ENCODE measurements at regions not wholly inside any gene's neighbourhood (a gene's known extent, or its start where the extent isn't known, plus 50 kb on each side); places are given as distances from the start of the nearest gene placed in this dataset.

DNA sequence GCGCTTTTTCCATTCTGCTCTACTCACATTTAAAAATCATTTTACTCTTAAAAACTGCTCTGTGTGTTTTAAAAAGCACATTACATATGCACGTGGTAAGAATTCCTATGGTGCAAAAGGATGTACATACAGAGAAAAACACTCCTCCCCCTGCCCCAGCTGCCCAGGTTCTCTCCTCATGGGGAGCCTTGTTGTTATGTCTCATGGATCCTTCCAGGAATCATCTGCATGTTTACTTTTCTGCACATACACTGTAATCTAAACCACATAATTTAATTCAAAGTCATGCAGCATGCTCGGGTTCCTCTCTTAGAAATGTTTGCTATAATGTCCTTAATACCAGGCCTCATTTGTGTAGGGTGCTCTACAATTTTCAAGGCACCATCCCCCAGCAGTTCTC lies 243.3 kb downstream of the LOXHD1 start:
- intact Hi-C loops (cut with DNase I): no loop called here
- H3K27me3 ChIP-seq (ENCODE audit: control insufficient read depth in 1 of 2, insufficient read depth in 2 of 2, low read length in 1 of 2): no peaks in the 10 kb centered on the region
- H3K4me1 ChIP-seq (ENCODE audit: control insufficient read depth in 1 of 2, insufficient read depth in 2 of 2, low read length in 2 of 2): peaks cover 0 to 2% of the 10 kb centered on the region in 2 donors
- H3K4me3 ChIP-seq (ENCODE audit: low read length in 2 of 2): no peak overlapping the region
- WGBS, 2 donors: 84% methylated on average over 3 of the region's 3 CpGs
- H3K9me3 ChIP-seq (ENCODE audit: control insufficient read depth, low read length): no peaks in the 10 kb centered on the region
- ATAC-seq (ENCODE audit: low FRiP score) (no peak), DNase-seq (peak in 1 of 2 donors; percentile 7)
- H3K27ac ChIP-seq (ENCODE audit: low read depth in 1 of 2, low read length in 2 of 2): no peak overlapping the region
- no peaks in the 10 kb centered on the region for H3K36me3 ChIP-seq (ENCODE audit: control insufficient read depth in 1 of 2, insufficient read depth in 2 of 2, low read length in 1 of 2)

DNA sequence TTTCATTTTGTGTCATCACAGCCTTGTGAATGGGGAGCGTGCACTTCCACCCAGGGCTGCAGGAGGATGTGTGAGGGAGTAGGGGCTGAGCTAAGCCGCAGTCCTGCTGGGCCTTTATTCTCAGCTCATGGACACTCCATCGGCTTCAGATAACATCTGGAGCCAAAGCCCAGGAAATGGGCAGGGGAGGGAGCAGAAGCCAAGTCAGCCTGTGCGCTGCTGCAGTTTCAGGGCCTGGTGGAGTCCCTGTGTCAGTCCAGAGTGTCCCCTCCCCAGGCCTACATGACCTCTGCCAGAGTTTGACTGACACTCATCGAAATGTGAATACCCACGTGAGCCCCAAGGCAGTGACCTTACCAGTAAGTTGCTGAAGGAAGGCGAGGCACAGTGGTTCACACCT lies 242.2 kb downstream of the LOXHD1 start:
- 89 to 90% methylated on average over 7 of the region's 7 CpGs for WGBS, 2 donors
- no peak for ATAC-seq (ENCODE audit: low FRiP score)
- no peaks in the 10 kb centered on the region for H3K9me3 ChIP-seq (ENCODE audit: control insufficient read depth, low read length)
- H3K4me3 ChIP-seq (ENCODE audit: low read length in 2 of 2): no peak overlapping the region
- H3K27ac ChIP-seq (ENCODE audit: low read depth in 1 of 2, low read length in 2 of 2): no peak overlapping the region
- H3K36me3 ChIP-seq (ENCODE audit: control insufficient read depth in 1 of 2, insufficient read depth in 2 of 2, low read length in 1 of 2): no peaks in the 10 kb centered on the region
- peak in 1 of 2 donors; percentile 36 for DNase-seq
- no peaks in the 10 kb centered on the region for H3K27me3 ChIP-seq (ENCODE audit: control insufficient read depth in 1 of 2, insufficient read depth in 2 of 2, low read length in 1 of 2)
- intact Hi-C loops (cut with DNase I): no loop called here
- H3K4me1 ChIP-seq (ENCODE audit: control insufficient read depth in 1 of 2, insufficient read depth in 2 of 2, low read length in 2 of 2): peaks cover 0 to 2% of the 10 kb centered on the region in 2 donors

DNA sequence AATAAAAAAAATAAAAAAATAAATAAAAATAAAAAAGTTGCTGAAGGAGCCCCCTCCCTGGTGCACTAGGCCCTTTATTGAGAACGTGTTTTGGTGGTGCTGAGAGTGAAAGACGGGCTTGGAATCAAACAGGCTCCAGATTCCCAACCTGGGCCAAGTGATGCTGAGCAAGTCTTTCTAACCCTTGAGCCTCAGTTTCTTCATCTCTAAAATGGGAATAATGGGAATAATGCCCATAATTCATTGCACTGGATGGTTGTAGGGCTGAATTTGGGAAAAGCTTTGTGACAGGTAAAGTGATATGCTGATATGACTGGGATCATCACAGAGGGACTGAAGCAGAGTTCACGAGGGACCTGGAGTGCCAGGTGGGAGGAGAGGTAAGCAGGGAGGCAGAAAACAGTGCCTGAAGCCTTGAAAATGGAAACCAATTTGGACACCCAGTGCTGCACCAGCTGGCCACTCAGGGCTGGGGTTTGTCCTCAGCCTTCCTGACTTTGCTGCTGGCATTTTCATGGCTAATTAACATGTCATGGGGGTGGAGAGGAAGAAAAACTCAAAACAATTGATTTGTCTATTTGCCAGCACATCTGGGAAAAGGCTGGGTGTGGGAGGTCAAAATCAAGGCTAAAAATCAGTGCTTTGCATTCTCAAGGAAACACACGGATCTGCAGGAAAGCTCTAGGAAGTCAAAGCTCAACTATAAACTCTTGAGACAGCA lies 241.3 kb downstream of the LOXHD1 start:
- 94 to 97% methylated on average over 4 of the region's 4 CpGs for WGBS, 2 donors
- intact Hi-C loops (cut with DNase I): no loop called here
- no peaks in the 10 kb centered on the region for H3K36me3 ChIP-seq (ENCODE audit: control insufficient read depth in 1 of 2, insufficient read depth in 2 of 2, low read length in 1 of 2)
- H3K4me1 ChIP-seq (ENCODE audit: control insufficient read depth in 1 of 2, insufficient read depth in 2 of 2, low read length in 2 of 2): peaks cover 0 to 2% of the 10 kb centered on the region in 2 donors
- no peak overlapping the region for H3K4me3 ChIP-seq (ENCODE audit: low read length in 2 of 2)
- no peaks in the 10 kb centered on the region for H3K27me3 ChIP-seq (ENCODE audit: control insufficient read depth in 1 of 2, insufficient read depth in 2 of 2, low read length in 1 of 2)
- H3K9me3 ChIP-seq (ENCODE audit: control insufficient read depth, low read length): no peaks in the 10 kb centered on the region
- H3K27ac ChIP-seq (ENCODE audit: low read depth in 1 of 2, low read length in 2 of 2): no peak overlapping the region
- ATAC-seq (ENCODE audit: low FRiP score) (no peak), DNase-seq (peak in 1 of 2 donors; percentile 31)

DNA sequence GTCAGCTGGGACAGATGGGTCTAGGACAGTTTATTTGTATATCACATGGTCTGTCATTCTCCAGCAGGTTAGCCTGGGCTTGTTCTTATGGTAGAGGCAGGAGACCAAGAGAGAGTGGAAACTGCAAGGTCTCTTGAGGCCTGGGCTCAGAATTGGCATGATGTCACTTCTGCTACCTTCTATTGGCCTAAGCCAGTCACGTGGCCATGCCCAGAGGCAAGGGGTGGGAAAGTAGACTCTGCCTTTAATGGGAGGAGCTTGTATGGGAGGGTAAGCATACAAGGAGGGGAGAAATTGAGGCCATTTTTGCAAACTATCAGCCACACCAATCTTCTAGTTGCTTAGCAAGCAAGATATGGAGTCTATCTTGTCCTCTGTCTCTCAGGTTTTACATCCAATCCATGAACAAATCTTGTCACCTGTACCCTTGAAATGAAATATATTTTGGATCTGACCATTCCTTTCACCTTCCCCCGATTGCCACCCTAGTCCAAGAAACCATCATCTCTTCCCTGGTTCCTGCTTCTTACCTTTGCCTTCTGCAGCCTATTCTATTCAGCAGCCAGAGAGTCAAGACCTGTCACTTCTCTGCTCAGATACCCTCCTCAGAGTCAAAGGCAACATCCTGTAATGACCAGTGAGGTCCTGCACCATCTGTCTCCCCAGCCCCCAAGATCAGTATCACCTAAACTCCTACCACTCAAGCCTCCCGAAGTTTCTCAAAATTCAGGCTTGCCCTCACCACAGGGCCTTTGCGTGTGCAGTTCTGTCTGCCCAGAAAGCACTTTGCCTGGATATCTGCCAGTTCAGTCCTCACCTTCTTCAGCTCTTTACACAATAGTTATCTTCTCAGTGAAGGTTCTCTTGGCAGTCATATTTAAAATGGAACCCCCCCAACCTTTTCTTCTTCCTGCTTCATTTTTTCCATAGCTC lies 240.0 kb downstream of the LOXHD1 start:
- 92 to 93% methylated on average over 4 of the region's 4 CpGs for WGBS, 2 donors
- Histone ChIP-seq H3K4me3 (ENCODE audit: low read length in 2 of 2) (no peak overlapping the region), H3K36me3 (ENCODE audit: control insufficient read depth in 1 of 2, insufficient read depth in 2 of 2, low read length in 1 of 2) (no peaks in the 10 kb centered on the region), H3K27me3 (ENCODE audit: control insufficient read depth in 1 of 2, insufficient read depth in 2 of 2, low read length in 1 of 2) (no peaks in the 10 kb centered on the region), H3K9me3 (ENCODE audit: control insufficient read depth, low read length) (no peaks in the 10 kb centered on the region), H3K27ac (ENCODE audit: low read depth in 1 of 2, low read length in 2 of 2) (no peak overlapping the region), H3K4me1 (ENCODE audit: control insufficient read depth in 1 of 2, insufficient read depth in 2 of 2, low read length in 2 of 2) (peaks cover 0 to 2% of the 10 kb centered on the region in 2 donors)
- ATAC-seq (ENCODE audit: low FRiP score): no peak
- peak in 1 of 2 donors; percentile 21 for DNase-seq
- intact Hi-C loops (cut with DNase I): no loop called here

DNA sequence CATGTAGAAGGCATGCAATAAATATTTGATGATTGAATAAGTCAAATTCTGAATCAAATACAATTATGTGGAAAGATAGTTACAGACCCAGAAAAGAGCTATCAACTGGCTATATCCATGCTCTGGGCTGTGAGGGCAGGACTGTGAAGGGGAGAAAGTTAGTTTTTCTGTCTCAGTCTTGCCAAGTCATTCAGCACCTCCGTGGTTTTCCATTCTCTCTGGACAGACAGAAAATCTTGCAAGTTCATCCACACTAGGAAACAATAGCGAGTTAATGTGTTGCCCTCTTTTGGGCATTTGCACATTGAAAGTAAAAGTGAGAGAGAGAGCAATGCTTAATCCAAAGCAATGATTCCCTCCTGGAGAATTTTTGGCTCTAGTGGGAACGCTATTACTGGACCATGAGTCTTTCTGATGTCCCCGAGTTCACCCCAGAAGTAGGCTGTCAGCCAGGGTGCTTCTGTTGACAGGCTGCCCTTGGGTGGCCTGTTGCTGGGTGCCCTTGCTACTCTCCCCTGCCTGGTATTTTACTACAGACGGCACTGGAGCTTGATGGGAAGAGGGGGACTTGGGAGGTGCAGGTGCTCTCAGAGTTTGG lies 238.3 kb downstream of the LOXHD1 start:
- no peak overlapping the region for H3K4me3 ChIP-seq (ENCODE audit: low read length in 2 of 2)
- no peaks in the 10 kb centered on the region for H3K36me3 ChIP-seq (ENCODE audit: control insufficient read depth in 1 of 2, insufficient read depth in 2 of 2, low read length in 1 of 2)
- peak; percentile 69 to 86 for DNase-seq
- WGBS, 2 donors: 4 to 7% methylated on average over 5 of the region's 5 CpGs
- peak overlapping the region in 1 of 2 donors; percentile 33 for H3K27ac ChIP-seq (ENCODE audit: low read depth in 1 of 2, low read length in 2 of 2)
- H3K27me3 ChIP-seq (ENCODE audit: control insufficient read depth in 1 of 2, insufficient read depth in 2 of 2, low read length in 1 of 2): no peaks in the 10 kb centered on the region
- ATAC-seq (ENCODE audit: low FRiP score): peak; percentile 63
- no peaks in the 10 kb centered on the region for H3K4me1 ChIP-seq (ENCODE audit: control insufficient read depth in 1 of 2, insufficient read depth in 2 of 2, low read length in 2 of 2)
- H3K9me3 ChIP-seq (ENCODE audit: control insufficient read depth, low read length): no peaks in the 10 kb centered on the region
- intact Hi-C loops (cut with DNase I): no loop called here

DNA sequence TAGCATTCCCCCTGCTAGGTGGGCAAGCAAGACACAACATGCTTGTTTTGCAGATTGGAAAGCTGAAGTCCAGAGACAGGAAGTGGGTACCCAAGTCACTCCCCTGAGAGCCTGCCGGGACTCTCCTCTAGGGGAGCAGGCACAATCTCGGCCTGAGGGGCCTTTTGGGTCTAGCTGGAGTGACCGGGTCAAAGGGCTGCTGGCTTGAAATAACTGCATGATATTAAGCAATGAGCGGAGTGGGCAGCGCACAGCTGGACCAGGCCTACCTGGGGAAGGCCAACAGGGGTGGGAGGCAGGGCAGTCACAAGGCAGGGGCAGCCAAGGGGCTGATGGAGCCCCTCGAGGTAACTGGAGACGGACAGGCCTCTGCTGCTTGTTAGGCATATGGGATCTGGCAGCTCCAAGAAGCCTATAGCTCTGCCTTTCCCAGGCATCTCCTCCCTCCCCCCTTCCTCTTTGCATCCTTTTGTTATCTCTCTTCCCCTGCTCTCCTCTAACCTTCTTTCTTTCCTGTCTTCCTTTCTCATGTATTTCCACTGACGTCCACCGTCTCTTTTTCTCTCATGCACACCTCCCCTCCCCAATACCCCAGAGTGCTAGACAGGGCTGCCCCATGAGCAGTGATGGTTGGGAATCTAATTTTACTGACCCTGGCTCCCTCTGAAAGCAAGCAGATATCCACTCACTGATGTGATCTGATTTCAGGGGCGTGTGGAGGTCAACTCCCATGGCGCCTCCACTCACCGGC lies 237.5 kb downstream of the LOXHD1 start:
- 86 to 90% methylated on average over 12 of the region's 12 CpGs for WGBS, 2 donors

DNA sequence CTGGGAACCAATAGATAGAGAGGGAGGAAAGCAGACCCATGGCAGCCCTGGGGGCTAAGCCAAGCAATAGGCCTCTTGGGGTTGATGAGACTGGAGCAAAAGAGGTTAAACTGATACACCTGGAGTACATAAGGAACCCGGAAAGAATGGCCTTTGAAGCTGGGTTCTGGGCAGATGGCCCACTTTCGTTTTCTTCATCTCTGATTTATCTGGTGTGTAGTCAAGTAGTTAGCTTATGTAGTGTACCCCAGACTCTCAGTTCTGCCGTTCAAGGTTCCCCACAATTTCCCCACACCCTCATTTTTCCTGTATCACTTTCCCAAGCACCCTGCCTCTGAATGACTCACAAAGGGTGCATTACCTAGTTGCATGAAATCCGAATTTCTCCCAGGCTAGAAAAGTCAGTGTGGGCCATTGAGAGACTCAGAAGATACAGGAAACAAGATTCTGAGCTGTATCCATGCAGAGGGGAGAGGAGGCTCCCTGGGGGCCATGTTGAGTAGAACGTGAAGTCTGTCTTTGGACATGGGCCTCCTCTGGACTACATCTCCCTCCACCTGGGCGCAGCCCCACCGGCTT lies 235.0 kb downstream of the LOXHD1 start:
- Histone ChIP-seq H3K27ac (ENCODE audit: low read depth in 1 of 2, low read length in 2 of 2) (no peak overlapping the region), H3K36me3 (ENCODE audit: control insufficient read depth in 1 of 2, insufficient read depth in 2 of 2, low read length in 1 of 2) (no peaks in the 10 kb centered on the region), H3K4me3 (ENCODE audit: low read length in 2 of 2) (no peak overlapping the region), H3K27me3 (ENCODE audit: control insufficient read depth in 1 of 2, insufficient read depth in 2 of 2, low read length in 1 of 2) (no peaks in the 10 kb centered on the region), H3K9me3 (ENCODE audit: control insufficient read depth, low read length) (no peaks in the 10 kb centered on the region), H3K4me1 (ENCODE audit: control insufficient read depth in 1 of 2, insufficient read depth in 2 of 2, low read length in 2 of 2) (no peaks in the 10 kb centered on the region)
- intact Hi-C loops (cut with DNase I): no loop called here
- ATAC-seq (ENCODE audit: low FRiP score) (no peak), DNase-seq (no peak)
- WGBS, 2 donors: 88 to 94% methylated on average over 7 of the region's 7 CpGs

More for the DNA sequence above, 237.5 kb downstream of the LOXHD1 start:
- Histone ChIP-seq H3K4me3 (ENCODE audit: low read length in 2 of 2) (no peak overlapping the region), H3K36me3 (ENCODE audit: control insufficient read depth in 1 of 2, insufficient read depth in 2 of 2, low read length in 1 of 2) (no peaks in the 10 kb centered on the region), H3K27me3 (ENCODE audit: control insufficient read depth in 1 of 2, insufficient read depth in 2 of 2, low read length in 1 of 2) (no peaks in the 10 kb centered on the region), H3K4me1 (ENCODE audit: control insufficient read depth in 1 of 2, insufficient read depth in 2 of 2, low read length in 2 of 2) (no peaks in the 10 kb centered on the region), H3K9me3 (ENCODE audit: control insufficient read depth, low read length) (no peaks in the 10 kb centered on the region), H3K27ac (ENCODE audit: low read depth in 1 of 2, low read length in 2 of 2) (no peak overlapping the region)
- DNase-seq (peak in 1 of 2 donors; percentile 58), ATAC-seq (ENCODE audit: low FRiP score) (no peak)
- intact Hi-C loops (cut with DNase I): no loop called here

DNA sequence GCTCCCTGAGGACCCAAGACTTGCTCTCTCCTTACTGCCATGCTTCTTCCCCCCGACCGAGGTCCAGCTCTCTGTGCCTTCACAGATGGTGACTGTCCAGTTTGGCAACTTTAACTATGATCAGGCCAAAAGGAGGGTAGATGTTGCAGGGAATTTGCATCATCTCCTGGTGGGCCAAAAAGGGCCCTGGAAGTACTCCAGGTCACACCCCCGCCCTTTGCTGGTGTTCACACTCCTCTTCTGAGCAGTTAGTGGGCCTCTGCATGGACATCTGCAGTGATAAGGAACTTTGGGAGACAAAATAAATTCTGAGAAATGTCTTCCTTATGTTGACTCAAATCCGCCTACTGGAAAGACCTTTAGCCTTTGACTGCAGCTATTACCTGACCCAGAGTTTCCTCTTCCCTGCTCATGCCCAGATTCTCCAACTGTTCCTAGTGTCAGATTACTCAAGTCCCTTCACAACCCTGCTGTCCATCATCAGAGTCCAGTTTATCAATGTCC lies 234.4 kb downstream of the LOXHD1 start:
- Histone ChIP-seq H3K9me3 (ENCODE audit: control insufficient read depth, low read length) (no peaks in the 10 kb centered on the region), H3K4me3 (ENCODE audit: low read length in 2 of 2) (no peak overlapping the region), H3K27ac (ENCODE audit: low read depth in 1 of 2, low read length in 2 of 2) (no peak overlapping the region), H3K36me3 (ENCODE audit: control insufficient read depth in 1 of 2, insufficient read depth in 2 of 2, low read length in 1 of 2) (no peaks in the 10 kb centered on the region), H3K4me1 (ENCODE audit: control insufficient read depth in 1 of 2, insufficient read depth in 2 of 2, low read length in 2 of 2) (no peaks in the 10 kb centered on the region), H3K27me3 (ENCODE audit: control insufficient read depth in 1 of 2, insufficient read depth in 2 of 2, low read length in 1 of 2) (no peaks in the 10 kb centered on the region)
- WGBS, 2 donors: 93 to 97% methylated on average over 4 of the region's 4 CpGs
- no peak for DNase-seq
- intact Hi-C loops (cut with DNase I): no loop called here
- ATAC-seq (ENCODE audit: low FRiP score): no peak

Data from aorta (tissue), 5 donors.